OCI-LY3 (cell line): ENCODE measurements at regions not wholly inside any gene's neighbourhood (a gene's known extent, or its start where the extent isn't known, plus 50 kb on each side); places are given as distances from the start of the nearest gene placed in this dataset.
A peak's percentile ranks its signal among the peaks of the same experiment; 100 is the strongest.

Source experiments
- EZH2phosphoT487 ChIP-seq: fragments of 200-600 bp; shearing (Covaris generic); IDR thresholded peaks from 2 replicates; pipeline ENCODE4 v1.6.1; 2018; ENCODE audit warnings: antibody characterized with exemption, mixed run types, low read depth
- TF ChIP-seq, protein P1 (sequence below): fragments of 200-600, 300-600 bp; sonication (generic); IDR thresholded peaks from 2 replicates; pipeline ENCODE4 v1.5.1; 2014; ENCODE audit warnings: antibody characterized with exemption, low read length, low read depth

DNA sequence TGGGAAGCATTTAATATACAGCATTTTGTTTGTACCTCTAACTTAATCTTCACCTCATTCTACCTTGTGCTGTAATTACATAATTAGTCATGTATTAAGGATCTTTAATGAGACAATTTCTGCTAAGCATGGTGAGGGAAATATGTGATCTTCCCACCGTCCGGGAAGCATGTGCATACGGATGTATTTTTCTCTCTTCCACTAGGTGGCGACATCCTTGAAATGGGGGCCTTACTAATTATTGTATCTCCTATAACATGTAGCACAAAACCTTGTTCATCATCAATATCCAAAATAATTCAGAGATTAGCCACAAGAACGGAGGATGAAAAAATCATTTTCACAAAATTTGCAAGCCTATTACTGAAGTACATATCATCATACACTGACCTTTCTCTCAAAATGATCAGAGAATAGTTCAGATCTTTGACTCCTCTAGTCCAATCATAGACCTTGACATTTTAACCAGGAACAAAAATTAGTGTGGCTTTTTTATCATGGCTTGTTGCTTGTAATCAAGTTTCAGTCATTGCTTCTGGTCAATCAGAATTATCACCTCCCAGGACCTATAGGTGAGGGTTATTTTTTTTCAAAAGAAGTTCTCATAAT lies 148.9 kb upstream of the GBE1 start:
- TF ChIP-seq, protein P1, sequence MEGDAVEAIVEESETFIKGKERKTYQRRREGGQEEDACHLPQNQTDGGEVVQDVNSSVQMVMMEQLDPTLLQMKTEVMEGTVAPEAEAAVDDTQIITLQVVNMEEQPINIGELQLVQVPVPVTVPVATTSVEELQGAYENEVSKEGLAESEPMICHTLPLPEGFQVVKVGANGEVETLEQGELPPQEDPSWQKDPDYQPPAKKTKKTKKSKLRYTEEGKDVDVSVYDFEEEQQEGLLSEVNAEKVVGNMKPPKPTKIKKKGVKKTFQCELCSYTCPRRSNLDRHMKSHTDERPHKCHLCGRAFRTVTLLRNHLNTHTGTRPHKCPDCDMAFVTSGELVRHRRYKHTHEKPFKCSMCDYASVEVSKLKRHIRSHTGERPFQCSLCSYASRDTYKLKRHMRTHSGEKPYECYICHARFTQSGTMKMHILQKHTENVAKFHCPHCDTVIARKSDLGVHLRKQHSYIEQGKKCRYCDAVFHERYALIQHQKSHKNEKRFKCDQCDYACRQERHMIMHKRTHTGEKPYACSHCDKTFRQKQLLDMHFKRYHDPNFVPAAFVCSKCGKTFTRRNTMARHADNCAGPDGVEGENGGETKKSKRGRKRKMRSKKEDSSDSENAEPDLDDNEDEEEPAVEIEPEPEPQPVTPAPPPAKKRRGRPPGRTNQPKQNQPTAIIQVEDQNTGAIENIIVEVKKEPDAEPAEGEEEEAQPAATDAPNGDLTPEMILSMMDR = peak; percentile 94
- TF ChIP-seq EZH2phosphoT487 = no peak
